ENCODE measurements at regions not wholly inside any gene's neighbourhood (a gene's known extent, or its start where the extent isn't known, plus 50 kb on each side); places are given as distances from the start of the nearest gene placed in this dataset.

GRCh38 chr2:139617747-139618146, 837.6 kb upstream of the NXPH2 start:
- no peak for TF ChIP-seq BHLHE40 (IDR thresholded peaks at IDR 0.05; ENCODE audit: borderline replicate concordance)
- TF ChIP-seq FOXM1 (IDR thresholded peaks at IDR 0.05; ENCODE audit: borderline replicate concordance) = no peak
- TF ChIP-seq SP1 (IDR thresholded peaks at IDR 0.05) = no peak
- TF ChIP-seq FOXK2 (IDR thresholded peaks at IDR 0.05) = no peak
- TF ChIP-seq ZNF384 (IDR thresholded peaks at IDR 0.05) = no peak
- no peak for TF ChIP-seq FOXA1 (IDR thresholded peaks at IDR 0.05)
- no peak for TF ChIP-seq ARNT (IDR thresholded peaks at IDR 0.05)
- TF ChIP-seq HDGF (IDR thresholded peaks at IDR 0.05; ENCODE audit: borderline replicate concordance) = no peak
- TF ChIP-seq TARDBP (IDR thresholded peaks at IDR 0.05) = no peak
